ENCODE measurements at regions not wholly inside any gene's neighbourhood (a gene's known extent, or its start where the extent isn't known, plus 50 kb on each side); places are given as distances from the start of the nearest gene placed in this dataset.

- DNase-seq, result no peak
Observed at GRCh38 chr21:38952890-38953289, 147.2 kb downstream of the ETS2 start.

GRCh38 chr21:38951095-38951730 lies 145.5 kb downstream of the ETS2 start:
- no peak for DNase-seq

GRCh38 chr21:38950435-38951094 lies 144.8 kb downstream of the ETS2 start:
- no peak for DNase-seq

- DNase-seq, result no peak
Observed at GRCh38 chr21:38949070-38949380, 143.3 kb downstream of the ETS2 start.

GRCh38 chr21:38948377-38949069 lies 142.8 kb downstream of the ETS2 start:
- DNase-seq, result no peak

- no peak for DNase-seq
Observed at GRCh38 chr21:38945545-38946245, 140.0 kb downstream of the ETS2 start.

GRCh38 chr21:38944903-38945302 lies 139.2 kb downstream of the ETS2 start:
- no peak for DNase-seq

GRCh38 chr21:38944402-38944801 lies 138.7 kb downstream of the ETS2 start:
- DNase-seq, result no peak

GRCh38 chr21:38942748-38943211 lies 137.1 kb downstream of the ETS2 start:
- DNase-seq, result no peak

GRCh38 chr21:38938769-38939168 lies 133.0 kb downstream of the ETS2 start:
- DNase-seq, result no peak

- peak; percentile 7 for DNase-seq
Observed at GRCh38 chr21:38938343-38938742, 132.6 kb downstream of the ETS2 start.

GRCh38 chr21:38937844-38938243 lies 132.1 kb downstream of the ETS2 start:
- no peak for DNase-seq

GRCh38 chr21:38937286-38937790 lies 131.6 kb downstream of the ETS2 start:
- DNase-seq, result no peak

- DNase-seq, result no peak
Observed at GRCh38 chr21:38936240-38936639, 130.5 kb downstream of the ETS2 start.

- DNase-seq, result no peak
Observed at GRCh38 chr21:38933731-38934130, 128.0 kb downstream of the ETS2 start.

GRCh38 chr21:38931291-38931690 lies 125.6 kb downstream of the ETS2 start:
- DNase-seq, result no peak

GRCh38 chr21:38930853-38931252 lies 125.1 kb downstream of the ETS2 start:
- no peak for DNase-seq

- no peak for DNase-seq
Observed at GRCh38 chr21:38930066-38930465, 124.3 kb downstream of the ETS2 start.

- no peak for DNase-seq
Observed at GRCh38 chr21:38929652-38930051, 123.9 kb downstream of the ETS2 start.

GRCh38 chr21:38929142-38929541 lies 123.4 kb downstream of the ETS2 start:
- no peak for DNase-seq

- DNase-seq, result no peak
Observed at GRCh38 chr21:38927776-38928175, 122.0 kb downstream of the ETS2 start.

- no peak for DNase-seq
Observed at GRCh38 chr21:38925923-38926322, 120.2 kb downstream of the ETS2 start.

GRCh38 chr21:38925478-38925877 lies 119.7 kb downstream of the ETS2 start:
- DNase-seq, result no peak

GRCh38 chr21:38924954-38925353 lies 119.2 kb downstream of the ETS2 start:
- no peak for DNase-seq

All from stimulated activated CD4-positive, alpha-beta T cell treated with anti-CD3 and anti-CD28 coated beads, Interleukin-15, amount 100 ng/mL, for 24 hours (primary cell).